GM04504 (cell line): ENCODE measurements at regions not wholly inside any gene's neighbourhood (a gene's known extent, or its start where the extent isn't known, plus 50 kb on each side); places are given as distances from the start of the nearest gene placed in this dataset.

Experiments used
- DNase-seq: peaks from one replicate; pipeline ENCODE4 v3.0.0-alpha.2; 2012; ENCODE audit warnings: low read depth

DNA sequence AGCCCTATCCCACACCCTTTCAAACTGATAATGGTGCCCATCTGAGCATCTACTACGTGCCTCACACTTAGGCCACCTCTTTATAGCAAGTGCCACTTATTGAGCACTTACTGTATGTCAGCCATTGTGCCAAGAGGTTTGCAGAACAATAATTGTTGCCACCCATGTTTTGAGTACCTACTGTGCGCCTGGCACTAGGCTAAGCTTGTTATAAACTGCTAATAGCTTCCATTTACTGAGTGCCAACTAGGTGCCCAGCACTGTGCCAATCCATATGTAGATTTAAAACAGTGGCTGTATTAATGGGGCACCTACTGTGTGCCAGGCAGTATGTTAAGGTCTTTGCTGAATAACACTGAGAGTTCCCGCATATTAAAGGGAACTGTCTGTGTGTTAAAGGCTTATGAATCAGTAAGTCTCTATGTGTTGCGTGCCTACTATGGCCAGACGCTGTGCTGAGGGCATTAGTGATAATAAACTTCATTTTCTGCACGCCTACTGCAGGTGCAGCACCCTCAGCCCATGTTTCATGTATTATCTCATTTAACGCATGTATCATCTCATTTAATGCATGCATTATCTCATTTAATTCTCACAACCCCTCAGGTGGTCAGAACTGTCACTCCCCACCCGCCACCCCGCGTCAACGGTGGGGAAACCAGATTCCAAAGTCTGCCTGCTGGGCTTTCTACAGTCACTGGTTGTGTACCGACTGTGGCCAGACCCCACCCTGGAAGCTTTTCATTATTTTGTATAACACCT is 105.0 kb downstream of the PTPRS start:
- DNase-seq = no peak

DNA sequence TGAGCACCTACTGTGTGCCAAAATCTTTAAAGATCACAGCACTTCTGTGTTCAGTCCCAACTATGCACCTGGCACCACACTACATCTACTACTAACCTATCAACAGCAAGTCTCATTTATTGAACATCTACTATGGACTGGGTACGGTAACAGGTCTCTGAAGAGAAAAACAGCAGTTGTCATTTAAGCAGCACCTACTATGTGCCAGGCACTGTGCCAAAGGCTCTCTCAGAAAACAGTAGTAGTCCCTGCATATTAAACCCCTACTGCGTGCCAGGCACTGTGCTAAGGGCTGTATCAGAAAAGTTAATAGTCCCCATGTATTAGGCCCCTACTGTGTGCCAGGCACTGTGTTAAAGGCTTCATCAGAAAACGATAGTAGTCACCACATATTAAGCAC is 106.2 kb downstream of the PTPRS start:
- no peak for DNase-seq

DNA sequence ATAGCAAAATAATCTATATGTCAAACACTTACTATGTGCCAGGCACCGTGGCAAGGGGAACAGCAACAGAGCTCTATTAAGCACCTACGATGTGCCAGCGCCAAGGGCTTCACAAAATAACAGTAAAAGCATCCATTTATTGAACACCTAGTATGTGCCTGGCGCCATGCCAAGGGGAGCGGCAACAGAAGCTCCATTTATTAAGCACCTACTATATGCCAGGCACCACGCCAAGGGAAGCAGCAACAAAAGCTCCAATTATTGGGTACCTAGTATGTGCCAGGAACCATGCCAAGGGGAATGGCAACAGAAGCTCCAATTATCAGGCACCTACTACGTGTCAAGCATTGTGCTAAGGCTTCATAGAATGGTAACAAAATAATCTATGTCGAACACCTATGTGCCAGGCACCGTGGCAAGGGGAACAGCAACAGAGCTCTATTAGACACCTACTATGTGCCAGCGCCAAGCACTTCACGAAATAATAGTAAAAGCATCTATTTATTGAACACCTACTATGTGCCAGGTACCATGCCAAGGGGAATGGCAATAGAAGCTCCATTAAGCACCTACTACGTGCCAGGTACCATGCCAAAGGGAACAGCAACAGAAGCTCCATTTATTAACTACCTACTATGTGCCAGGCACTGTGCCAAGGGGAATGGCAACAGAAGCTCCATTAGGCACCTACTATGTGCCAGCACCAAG is 107.7 kb downstream of the PTPRS start:
- no peak for DNase-seq

DNA sequence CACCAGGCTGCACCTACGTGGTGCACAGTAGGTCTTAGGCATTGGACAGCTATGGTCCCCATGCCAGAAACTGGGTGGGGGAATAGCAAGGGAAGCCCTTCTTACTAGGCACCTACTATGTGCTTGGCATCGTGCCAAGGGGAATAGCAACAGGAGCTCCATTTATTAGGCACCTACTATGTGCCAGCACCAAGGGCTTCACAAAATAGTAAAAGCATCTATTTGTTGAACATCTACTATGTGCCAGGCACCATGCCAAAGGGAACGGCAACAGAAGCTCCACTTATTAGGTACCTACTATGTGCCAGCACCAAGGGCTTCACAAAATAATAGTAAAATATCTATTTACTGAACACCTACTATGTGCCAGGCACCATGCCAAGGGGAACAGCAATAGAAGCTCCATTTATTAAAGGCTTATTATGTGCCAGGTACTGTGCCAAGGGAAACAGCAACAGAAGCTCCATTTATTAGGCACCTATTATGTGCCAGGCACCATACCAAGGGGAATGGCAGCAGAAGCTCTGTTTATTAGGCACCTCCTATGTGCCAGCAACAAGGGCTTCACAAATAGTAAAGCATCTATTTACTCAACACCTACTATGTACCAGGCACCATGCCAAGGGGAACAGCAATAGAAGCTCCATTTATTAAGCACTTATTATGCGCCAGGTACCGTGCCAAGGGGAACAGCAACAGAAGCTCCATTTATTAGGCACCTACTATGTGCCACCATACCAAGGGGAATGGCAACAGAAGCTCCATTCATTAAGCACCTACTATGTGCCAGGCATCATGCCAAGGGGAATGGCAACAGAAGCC is 108.5 kb downstream of the PTPRS start:
- DNase-seq = no peak

DNA sequence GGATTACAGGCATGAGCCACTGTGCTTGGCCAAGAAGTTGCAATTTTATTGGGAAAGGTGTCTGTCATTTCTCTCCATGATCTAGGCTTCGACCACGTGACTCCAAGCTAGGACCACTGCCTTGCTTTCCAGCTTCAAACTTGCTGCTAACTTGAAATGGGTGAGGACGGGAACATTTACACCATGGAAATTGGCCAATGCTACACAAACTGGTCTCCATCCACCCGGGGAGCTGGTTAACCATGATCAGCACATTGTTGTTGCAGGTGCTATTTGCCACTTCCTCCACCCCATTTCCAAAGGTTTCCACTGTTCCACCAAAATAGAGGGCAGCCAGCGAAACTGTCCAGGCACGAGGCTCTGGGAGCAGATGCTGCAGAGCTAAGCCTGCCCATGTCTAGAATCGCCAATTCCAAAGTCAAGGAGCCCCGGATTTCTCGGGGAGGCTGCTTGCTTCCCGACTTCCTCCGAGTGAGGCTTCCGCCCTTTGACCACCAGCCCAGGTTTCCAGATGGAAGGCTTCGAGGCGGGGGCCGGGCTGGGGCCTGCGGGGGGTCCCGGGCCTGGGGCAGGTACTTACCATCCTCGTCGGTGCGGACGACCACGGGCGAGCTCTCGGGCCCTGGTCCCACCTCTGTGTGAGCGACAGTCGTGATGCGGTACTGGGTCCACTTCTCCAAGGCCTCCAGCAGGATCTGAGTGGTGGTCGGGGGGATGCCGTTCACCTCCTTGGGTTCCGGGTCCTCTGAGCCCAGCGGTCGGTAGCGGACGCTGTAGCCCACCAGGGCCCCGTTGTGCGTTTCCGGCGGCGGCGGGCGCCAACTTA is 109.7 kb downstream of the PTPRS start:
- DNase-seq = no peak

DNA sequence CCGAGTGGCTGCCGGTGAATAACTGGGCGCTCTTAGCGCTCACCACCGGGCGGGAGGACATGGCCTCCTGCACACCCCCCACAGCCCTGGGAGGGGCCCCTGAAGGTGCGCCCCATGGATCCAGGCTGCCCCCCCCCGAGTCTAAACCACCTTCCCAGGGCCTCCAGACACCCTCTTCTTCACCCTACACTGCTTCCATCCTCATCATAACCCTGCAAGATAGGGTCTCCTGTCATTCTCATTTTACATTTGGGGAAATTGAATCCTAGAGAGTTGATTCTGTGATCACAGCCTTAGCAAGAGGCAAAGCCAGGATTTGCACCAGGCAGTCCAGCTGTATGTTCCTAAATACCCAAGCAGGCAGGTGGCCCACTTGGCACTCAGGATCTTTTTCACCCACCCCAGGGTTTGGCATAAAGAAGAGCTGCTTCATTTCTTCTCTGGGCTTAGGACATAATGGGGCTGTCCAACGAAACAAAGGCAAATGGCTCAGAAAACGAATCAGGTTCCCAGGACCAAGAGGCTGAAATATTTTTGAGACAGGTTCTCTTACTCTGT is 110.8 kb downstream of the PTPRS start:
- DNase-seq = no peak

DNA sequence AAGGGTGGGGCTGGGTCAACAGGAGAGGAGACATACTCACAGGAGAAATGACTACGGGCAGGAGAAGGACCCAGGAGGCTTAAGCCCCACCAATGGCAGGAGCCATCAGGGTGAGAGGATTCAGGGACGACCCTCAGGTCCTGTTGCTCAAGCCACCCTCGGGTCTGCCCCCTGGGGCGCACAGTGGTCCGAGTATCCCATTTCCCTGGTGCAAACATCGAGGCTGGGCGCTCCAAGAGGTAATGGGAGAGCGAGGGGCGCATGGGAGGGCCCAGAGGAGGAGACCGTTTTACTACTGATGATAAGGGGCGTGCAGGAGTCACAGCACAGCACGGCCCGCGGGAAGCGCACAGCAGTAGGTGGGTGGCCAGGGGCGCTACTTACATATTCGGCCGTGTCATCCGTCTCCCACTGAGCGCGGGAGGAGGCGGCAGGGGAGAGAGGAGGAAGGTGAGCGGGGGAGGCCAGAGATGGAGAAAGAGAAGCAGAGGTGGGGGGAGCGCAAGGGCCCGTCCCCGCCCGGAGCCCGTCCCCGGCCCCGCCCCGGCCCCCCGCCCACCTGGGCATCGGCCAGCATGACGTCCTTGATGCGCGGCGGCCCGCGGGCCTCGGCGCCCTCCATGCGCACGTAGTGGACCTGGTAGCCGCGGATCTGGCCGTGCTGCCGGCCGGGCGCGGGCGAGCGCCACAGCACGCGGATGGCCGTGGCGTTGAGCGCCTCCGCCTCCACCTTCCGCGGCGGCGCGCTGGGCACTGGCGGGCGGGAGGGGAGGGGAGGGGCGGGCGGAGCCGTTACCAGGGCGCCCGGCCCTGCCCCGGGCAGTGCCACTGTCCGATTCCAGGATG is 111.5 kb downstream of the PTPRS start:
- no peak for DNase-seq

DNA sequence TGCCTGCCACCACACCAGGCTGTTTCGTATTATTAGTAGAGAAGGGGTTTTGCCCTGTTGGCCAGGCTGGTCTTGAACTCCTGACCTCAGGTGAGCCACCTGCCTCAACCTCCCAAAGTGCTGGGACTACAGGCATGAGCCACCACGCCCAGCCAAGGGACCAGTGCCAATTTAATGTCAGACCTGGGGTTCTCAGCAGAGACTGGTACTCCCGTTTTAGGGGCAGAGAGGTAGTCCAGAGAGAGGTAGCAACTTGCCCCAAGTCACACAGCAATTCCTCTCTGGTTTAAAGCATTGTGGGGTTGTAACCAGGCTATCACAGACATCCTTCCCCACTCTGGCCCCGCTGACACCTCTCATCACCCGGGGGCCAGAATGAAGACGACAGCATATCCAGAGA is 112.1 kb downstream of the PTPRS start:
- no peak for DNase-seq

DNA sequence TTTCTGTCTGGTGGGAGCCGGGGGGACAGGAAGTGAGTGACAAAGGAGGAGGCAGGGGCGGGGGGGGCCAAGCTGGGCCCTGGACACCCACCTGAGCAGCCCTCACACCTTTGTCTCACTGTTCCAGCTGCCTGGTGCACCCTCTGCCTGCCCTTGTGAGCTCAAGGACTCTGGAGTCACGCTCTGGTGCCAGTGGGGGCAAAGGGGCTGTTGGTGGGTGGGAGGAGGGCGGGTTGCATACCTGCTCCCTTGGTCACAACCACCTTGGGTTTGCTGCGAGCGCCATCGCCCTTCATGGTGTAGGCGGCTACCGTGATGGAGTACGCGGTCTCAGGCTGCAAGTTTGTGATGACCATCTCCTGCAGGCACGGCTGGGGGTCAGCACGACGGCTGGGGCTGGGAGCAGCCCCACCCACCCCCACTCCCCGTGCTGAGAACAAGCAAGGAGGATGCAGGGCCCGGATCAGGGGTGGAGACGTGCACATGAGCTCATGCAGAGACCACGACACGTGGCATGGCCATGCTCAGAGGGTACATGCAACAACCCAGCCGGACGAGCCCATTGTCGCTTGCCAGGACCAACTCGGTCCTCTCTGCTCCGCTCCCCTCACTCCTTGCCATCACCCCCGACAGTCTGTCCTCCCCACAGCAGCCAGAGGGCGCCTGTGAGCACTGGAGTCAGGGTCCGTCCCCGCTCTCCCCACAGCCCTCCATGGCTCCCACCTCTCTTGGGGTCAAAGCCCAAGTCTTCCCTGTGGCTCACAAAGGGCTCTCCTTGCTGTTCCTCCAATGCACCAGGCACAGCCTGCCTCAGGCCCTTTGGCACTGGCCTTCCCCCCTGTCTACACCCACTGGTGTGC is 114.9 kb downstream of the PTPRS start:
- no peak for DNase-seq

DNA sequence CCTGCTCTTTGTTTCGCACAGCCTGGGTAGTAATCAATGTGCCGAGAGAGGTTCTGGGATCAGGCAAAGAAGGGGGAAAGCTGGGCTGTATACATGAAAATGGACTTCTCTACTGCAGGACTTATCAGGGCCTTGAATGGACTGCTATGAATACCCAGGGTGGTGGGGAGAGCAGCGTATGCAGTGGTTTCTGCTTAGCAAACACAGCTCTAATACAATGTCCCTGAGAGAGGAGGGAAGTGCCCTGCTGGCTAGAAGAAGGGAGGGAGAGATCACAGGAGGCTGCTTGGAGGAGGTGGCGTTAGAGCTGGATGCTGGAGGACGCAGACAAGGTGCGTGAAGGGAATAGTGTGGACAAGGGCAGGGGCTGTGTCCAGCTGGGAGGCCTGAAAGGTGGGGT is 116.1 kb downstream of the PTPRS start:
- no peak for DNase-seq

DNA sequence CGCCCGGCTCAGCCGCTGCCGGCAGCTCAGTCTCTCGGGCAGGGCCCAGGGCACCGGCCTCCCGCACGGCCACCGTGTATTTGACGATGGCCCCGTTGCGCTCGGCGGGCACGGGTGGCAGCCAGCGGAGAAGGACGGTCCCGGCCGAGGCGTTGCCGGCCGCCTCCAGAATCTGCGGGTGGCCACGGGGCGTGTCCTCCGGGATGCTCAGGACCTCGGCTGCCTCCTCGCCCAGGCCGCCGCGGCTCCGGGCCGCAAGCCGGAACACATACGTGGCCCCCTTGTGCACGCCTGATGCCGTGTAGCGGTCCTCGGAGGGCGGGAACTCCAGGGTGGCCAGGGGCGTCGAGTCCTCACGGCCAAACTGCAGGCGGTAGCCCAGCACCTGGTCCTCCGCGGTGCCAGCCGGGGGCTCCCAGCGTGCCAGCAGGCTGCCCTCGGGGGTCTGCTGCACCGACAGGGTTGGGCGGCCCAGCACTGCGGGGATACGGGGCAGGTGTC is 117.7 kb downstream of the PTPRS start:
- no peak for DNase-seq

DNA sequence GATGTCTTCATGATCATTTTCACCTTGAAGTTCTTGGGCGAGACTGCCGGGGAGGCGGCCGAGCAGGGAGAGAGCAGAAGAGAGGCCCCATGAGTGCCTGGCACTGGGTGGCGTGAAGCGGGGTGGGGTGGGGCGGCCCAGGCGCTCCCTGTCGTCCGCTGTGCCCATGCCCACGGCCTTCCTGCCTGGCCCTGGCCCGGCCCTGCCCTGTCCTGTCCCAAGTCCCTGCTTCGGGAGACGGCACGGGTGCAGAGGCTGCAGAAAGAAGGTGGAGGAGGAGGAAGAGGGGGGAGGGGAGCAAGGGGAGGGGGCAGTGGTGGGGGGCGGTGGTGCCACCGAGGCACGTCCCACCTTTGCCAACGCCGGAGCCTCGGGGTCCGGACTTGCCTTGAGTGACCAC is 118.4 kb downstream of the PTPRS start:
- DNase-seq = no peak

DNA sequence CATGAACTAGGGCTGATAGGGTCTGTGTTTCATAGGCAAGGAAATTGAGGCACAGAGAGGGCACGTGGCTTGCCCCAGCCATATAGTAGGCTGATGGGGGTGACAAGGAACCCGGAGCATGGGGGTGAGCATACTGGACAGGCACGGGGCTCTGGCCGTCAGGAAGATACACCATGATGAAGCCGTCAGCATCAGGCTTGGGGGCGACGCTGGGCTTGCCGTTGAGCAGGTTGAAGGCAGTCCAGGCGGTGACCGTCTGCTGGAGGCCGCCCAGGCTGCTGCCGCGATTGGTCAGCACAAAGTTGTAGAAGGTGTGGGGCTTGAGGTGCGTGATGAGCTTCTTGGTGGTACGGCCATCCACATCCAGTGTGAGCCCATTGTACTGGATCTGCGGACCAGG is 119.7 kb downstream of the PTPRS start:
- DNase-seq = no peak

DNA sequence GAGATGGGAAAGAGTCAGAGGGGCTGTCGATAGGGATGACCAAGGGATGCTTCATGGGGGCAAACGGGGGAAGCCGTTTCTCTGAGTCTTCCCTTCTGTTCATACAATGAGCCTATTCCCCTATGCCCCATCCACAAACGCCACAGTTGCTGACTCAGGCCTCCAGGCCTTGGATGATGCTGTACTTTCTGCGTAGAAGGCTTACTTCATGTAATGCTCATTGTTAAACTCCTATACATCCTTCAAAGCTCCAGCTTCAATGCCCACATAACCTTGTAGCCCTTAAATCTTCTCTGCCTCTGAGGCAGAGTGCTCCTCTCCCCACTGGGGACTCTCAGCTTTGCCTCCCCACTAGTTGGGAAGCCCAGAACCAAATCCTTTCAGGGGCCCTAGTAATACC is 120.3 kb downstream of the PTPRS start:
- DNase-seq = no peak

DNA sequence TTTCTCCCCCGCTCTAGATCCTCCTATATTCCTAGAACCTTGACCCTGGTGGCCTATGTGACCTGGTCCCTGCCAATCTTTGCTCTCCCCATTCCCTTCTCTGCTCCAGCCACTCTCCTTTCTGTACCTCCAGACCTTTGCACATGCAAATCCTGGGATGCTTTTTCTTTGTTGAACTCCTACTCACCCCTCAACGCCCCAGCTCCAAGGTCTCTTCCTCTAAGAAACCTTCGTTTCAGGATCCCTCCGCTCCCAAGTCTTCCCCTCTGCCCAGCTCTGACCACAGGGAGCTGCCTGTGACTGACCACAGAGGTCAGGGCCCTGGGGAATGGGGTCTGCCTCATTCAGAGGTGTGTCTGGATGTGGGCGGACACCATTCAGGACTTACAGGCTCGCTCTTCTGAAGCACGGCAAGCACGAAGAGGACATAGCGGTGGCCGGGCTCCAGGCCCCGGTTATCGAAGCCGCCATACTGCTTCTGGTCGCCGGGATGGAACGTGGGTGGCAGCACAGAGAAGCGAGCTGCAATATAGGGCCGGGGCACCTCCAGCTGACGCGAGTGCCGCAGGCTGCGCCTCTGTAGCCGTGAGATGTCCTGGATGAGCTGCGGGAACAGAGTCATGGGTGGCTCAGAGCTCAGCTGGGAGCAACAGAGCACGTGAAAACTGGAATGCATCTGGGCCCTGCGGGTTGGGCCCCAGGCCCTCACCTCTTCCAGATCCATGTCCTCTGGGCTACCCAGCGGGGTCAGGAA is 120.9 kb downstream of the PTPRS start:
- no peak for DNase-seq

DNA sequence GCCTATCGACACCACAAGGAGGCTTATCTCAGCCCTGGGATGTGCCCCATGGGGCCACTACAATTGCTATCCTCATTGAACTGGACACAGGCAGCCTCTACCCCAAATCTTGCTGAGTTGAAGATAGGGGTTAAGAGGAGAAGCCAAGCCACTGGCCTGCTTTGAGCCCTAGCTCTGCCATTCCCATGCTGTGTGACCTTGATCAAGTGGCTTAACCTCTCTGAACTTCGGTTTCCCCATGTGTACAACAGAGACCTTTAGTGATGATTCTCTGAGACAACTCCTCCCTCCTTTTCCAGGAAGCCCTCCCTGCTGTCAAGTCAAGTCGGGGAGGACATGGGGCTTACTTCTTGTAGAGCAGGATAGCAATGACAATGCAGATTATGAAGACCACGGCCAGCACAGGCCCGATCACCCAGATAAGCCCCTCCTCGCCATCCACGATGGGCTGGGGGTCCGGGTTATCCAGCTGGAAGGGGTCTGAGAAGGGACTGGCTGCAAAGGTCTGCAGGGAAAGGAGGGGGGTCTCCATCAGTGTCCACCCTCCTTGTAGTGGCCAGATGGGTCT is 121.6 kb downstream of the PTPRS start:
- DNase-seq = no peak

DNA sequence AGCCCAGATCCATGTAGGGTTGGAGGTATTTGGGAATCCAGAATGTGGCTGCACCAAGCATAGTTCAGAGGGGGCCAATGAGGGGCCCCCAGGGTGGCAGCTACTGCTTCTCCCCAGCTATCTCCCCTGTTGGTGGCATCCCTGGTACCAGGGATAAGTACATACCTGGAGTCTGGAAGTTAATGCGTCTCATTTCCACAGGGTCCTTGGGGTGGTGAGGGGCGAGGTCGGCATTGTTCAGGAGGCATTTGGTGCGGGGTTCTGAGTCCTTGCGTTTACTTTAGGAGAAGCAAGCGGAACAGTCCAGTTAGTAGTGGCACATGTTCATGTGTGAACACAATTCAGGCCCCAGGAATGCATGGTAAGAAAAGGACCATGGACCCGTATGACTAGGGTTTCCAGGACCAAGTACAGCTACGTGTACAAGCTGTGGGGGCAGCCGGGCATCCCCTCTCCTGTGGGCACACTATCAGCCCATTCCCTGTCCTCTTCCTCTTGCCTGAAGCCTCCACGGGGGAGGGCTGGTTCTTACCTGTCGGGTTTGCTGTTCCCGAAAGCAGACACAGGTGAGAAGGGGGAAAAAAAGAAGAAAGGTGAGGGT is 122.3 kb downstream of the PTPRS start:
- no peak for DNase-seq

DNA sequence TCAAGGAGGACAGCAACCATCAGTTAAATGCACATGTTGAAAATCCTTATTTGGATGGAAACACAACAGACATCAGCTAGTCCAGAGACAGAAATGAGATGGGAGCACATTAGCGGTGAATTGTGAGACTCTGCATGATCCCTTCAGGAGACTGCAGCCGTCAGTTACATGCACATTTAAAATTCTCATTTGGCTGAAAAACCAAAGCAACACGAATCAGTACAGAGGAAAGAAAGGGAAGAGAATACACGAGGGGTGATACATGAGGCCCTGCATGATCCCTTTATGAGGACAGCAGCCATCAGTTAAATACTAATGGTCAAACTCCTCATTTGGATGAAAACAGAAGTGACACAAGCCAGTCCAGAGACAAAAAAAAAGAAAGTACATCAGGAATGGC is 123.4 kb downstream of the PTPRS start:
- DNase-seq = no peak
